ENCODE measurements at regions not wholly inside any gene's neighbourhood (a gene's known extent, or its start where the extent isn't known, plus 50 kb on each side); places are given as distances from the start of the nearest gene placed in this dataset.

GRCh38 chr15:47924381-47924780 is 196.4 kb upstream of the SLC24A5 start:
- H3K9me3 Mint-ChIP-seq (ENCODE audit: unreplicated experiment) = no peaks in the 10 kb centered on the region
- TF ChIP-seq CTCF (IDR thresholded peaks at IDR 0.05; ENCODE audit: unreplicated experiment) = no peak
- no peaks in the 10 kb centered on the region for H3K36me3 Mint-ChIP-seq (ENCODE audit: insufficient read depth, unreplicated experiment)
- no peaks in the 10 kb centered on the region for H3K27me3 Mint-ChIP-seq (ENCODE audit: insufficient read depth, unreplicated experiment)
- DNase-seq (ENCODE audit: unreplicated experiment) = no peak
- no peak overlapping the region for H3K4me3 Mint-ChIP-seq (ENCODE audit: unreplicated experiment)
- ChIA-PET POLR2A (interaction anchor here (0.6 kb wide), 1 partner anchor 226 kb away, joined by 3 read pairs; no protein-coding TSS in a partner anchor), CTCF (interaction anchor here (1.3 kb wide), 1 partner anchor 24 kb away, joined by 4 read pairs; no protein-coding TSS in a partner anchor)
- H3K27ac Mint-ChIP-seq (ENCODE audit: low read depth, unreplicated experiment) = no peak overlapping the region
- no peaks in the 10 kb centered on the region for H3K4me1 Mint-ChIP-seq (ENCODE audit: insufficient read depth, unreplicated experiment)
- intact Hi-C loops (cut with micrococcal nuclease) = no loop called here
- BruUV-seq (replicated peaks) = no TSS peak

GRCh38 chr15:47929138-47929803 is 191.5 kb upstream of the SLC24A5 start:
- no peaks in the 10 kb centered on the region for H3K4me1 Mint-ChIP-seq (ENCODE audit: insufficient read depth, unreplicated experiment)
- POLR2A ChIA-PET = interaction anchor here (0.7 kb wide), 1 partner anchor 9 kb away, joined by 3 read pairs; no protein-coding TSS in a partner anchor
- no peak for TF ChIP-seq CTCF (IDR thresholded peaks at IDR 0.05; ENCODE audit: unreplicated experiment)
- intact Hi-C loops (cut with micrococcal nuclease) = no loop called here
- H3K4me3 Mint-ChIP-seq (ENCODE audit: unreplicated experiment) = no peak overlapping the region
- no peak for DNase-seq (ENCODE audit: unreplicated experiment)
- BruUV-seq (replicated peaks) = no TSS peak
- H3K27ac Mint-ChIP-seq (ENCODE audit: low read depth, unreplicated experiment) = no peak overlapping the region
- no peaks in the 10 kb centered on the region for H3K27me3 Mint-ChIP-seq (ENCODE audit: insufficient read depth, unreplicated experiment)
- CTCF ChIA-PET = no interaction called here
- H3K9me3 Mint-ChIP-seq (ENCODE audit: unreplicated experiment) = no peaks in the 10 kb centered on the region
- H3K36me3 Mint-ChIP-seq (ENCODE audit: insufficient read depth, unreplicated experiment) = no peaks in the 10 kb centered on the region

GRCh38 chr15:47932261-47932660 is 188.5 kb upstream of the SLC24A5 start:
- Mint-ChIP-seq H3K4me1 (ENCODE audit: insufficient read depth, unreplicated experiment) (no peaks in the 10 kb centered on the region), H3K27me3 (ENCODE audit: insufficient read depth, unreplicated experiment) (no peaks in the 10 kb centered on the region), H3K27ac (ENCODE audit: low read depth, unreplicated experiment) (no peak overlapping the region), H3K4me3 (ENCODE audit: unreplicated experiment) (no peak overlapping the region), H3K36me3 (ENCODE audit: insufficient read depth, unreplicated experiment) (no peaks in the 10 kb centered on the region), H3K9me3 (ENCODE audit: unreplicated experiment) (no peaks in the 10 kb centered on the region)
- CTCF ChIA-PET = no interaction called here
- intact Hi-C loops (cut with micrococcal nuclease) = no loop called here
- POLR2A ChIA-PET = no interaction called here
- TF ChIP-seq CTCF (IDR thresholded peaks at IDR 0.05; ENCODE audit: unreplicated experiment) = no peak
- BruUV-seq (replicated peaks) = no TSS peak
- no peak for DNase-seq (ENCODE audit: unreplicated experiment)

- POLR2A ChIA-PET = no interaction called here
- CTCF ChIA-PET = interaction anchor here (1.2 kb wide), 1 partner anchor 8 kb away, joined by 3 read pairs; no protein-coding TSS in a partner anchor
- BruUV-seq (replicated peaks) = no TSS peak
- DNase-seq (ENCODE audit: unreplicated experiment) = no peak
- H3K9me3 Mint-ChIP-seq (ENCODE audit: unreplicated experiment) = no peaks in the 10 kb centered on the region
- no peak overlapping the region for H3K27ac Mint-ChIP-seq (ENCODE audit: low read depth, unreplicated experiment)
- H3K27me3 Mint-ChIP-seq (ENCODE audit: insufficient read depth, unreplicated experiment) = no peaks in the 10 kb centered on the region
- H3K4me3 Mint-ChIP-seq (ENCODE audit: unreplicated experiment) = no peak overlapping the region
- H3K36me3 Mint-ChIP-seq (ENCODE audit: insufficient read depth, unreplicated experiment) = no peaks in the 10 kb centered on the region
- H3K4me1 Mint-ChIP-seq (ENCODE audit: insufficient read depth, unreplicated experiment) = no peaks in the 10 kb centered on the region
- intact Hi-C loops (cut with micrococcal nuclease) = no loop called here
- TF ChIP-seq CTCF (IDR thresholded peaks at IDR 0.05; ENCODE audit: unreplicated experiment) = no peak
Observed at GRCh38 chr15:47932951-47933641, 187.7 kb upstream of the SLC24A5 start.

Data from MCF 10A (cell line).